T47D (cell line): ENCODE measurements at regions not wholly inside any gene's neighbourhood (a gene's known extent, or its start where the extent isn't known, plus 50 kb on each side); places are given as distances from the start of the nearest gene placed in this dataset.
A peak's percentile ranks its signal among the peaks of the same experiment; 100 is the strongest.

Source experiments
- DNase-seq, 2 experiments: peaks; one replicate each; pipeline versions ENCODE4 v3.0.0 to v3.0.0-alpha.2; 2011 to 2012; ENCODE audit warnings: low read depth in 1 of 2, low spot score in 1 of 2
- JUND ChIP-seq: IDR thresholded peaks from 2 replicates; pipeline ENCODE4 v1.6.1; 2012; ENCODE audit warnings: low read depth
- in situ Hi-C: cut with HindIII; loops from 2 replicates; pipeline ENCODE4 v1.10.0; 2016; ENCODE audit warnings: low sequenced_read_pairs, low pct_unique_long_range_greater_than_20kb

DNA sequence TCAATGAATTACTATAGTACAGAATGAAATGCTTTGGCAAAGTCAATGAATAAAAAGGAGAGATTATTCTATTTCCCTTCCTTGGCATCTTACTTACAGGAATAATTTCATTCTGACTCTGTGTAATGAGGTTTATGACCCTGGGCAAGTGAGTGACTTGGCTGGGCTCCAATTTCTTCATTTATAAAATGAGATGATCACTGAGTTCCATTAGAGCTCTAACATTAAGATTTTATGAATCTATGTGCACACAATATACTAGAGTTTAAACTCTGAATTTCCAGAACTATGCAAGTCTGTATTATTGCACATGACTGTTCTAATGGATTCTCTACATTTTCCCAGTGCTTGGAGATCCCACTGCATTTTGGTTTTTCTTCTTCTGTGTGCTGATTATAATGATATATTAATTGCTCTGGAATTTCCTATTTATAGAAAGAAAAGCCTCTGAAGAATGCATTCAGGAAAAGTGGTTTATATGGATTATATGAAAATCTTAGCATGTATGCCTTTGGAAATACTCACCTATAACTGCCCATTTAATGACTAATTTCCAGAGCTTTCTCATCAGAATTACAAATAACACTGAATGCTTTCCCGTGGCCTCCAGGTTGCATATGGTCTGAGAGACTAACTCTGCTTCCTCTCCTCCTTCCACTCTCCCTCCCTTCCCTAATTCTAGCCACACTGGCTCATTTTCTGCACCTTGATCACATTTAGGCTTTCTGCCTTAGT is 97.4 kb upstream of the CHRM3 start:
- in situ Hi-C loops, result no loop called here
- TF ChIP-seq JUND, result no peak
- no peak for DNase-seq

DNA sequence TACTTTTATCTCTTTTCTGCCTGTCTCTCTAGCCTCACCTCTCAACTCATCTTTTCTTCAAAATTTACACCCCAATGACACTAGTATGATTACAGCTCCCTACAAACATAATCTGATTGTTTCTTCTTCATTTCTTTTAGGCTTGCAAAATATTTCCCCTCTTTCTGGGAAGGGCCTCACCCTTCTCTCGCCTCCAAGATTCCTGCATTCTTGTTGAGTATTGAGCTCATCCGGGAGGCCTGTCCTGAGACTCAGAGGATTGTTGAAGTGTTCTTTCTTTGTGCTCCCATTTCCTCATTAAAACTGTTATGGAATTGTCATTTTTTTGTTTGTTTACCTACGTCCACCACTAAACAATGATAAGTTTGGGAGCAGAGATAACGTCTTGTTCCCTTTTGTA is 99.1 kb upstream of the CHRM3 start:
- no peak for TF ChIP-seq JUND
- in situ Hi-C loops, result no loop called here

DNA sequence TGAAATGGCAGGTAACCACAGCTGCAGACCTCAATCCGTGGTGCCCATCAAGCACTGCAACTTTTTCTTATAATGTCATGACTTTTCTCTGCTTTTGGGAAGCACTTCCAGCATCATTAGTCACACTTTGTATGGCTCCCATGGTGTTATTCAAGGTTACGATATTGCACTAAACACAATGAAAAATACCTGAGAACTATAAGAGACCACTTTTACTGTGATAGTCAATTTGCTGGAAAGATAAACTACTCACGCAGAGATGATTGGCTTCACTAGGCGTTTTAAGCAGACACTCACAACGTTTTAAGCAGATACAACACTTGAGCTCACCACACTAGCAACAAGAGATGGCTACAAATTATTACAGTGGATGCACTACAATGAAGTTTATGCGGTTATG is 103.2 kb upstream of the CHRM3 start:
- no peak for TF ChIP-seq JUND
- no peak for DNase-seq
- in situ Hi-C loops, result no loop called here

More for the DNA sequence above, 99.1 kb upstream of the CHRM3 start:
- DNase-seq, result no peak

DNA sequence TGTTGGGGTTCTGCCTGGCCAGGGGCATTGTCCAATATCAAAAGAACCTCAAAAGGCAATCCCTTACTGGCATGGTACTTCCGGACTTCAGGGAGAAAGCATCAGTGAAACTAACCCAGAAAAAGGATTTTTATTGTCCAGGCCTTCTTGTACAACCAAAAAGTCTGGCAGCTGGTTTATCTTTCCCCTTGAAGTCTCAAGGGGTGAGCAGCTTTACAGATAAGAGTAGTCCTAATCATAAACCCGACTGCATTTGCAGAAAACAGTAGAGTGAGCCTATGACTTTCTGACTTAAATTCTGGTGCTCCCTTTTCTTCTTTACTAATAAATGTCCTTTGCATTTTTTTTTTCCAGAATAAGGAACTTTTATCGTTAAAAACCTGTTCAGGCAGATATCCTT is 104.0 kb upstream of the CHRM3 start:
- TF ChIP-seq JUND, result no peak
- no peak for DNase-seq
- in situ Hi-C loops, result no loop called here

DNA sequence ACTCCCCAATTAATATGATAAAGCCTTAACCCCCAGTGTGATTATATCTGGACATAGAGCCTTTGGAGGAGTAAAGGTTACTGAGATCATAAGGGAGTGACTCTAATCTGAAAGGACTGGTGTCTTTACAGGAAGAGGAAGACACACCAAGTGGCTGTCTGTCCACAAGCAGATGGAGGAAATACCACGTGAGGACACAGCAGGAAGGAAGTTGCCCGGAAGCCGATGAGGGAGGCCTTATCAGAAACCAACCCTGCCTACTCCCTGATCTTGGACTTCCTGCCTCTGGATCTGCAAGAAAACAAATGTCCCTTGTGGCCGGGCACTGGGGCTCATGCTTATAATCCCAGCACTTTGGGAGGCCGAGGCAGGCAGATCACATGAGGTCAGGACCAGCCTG is 110.3 kb upstream of the CHRM3 start:
- in situ Hi-C loops, result no loop called here
- DNase-seq, result no peak
- no peak for TF ChIP-seq JUND

DNA sequence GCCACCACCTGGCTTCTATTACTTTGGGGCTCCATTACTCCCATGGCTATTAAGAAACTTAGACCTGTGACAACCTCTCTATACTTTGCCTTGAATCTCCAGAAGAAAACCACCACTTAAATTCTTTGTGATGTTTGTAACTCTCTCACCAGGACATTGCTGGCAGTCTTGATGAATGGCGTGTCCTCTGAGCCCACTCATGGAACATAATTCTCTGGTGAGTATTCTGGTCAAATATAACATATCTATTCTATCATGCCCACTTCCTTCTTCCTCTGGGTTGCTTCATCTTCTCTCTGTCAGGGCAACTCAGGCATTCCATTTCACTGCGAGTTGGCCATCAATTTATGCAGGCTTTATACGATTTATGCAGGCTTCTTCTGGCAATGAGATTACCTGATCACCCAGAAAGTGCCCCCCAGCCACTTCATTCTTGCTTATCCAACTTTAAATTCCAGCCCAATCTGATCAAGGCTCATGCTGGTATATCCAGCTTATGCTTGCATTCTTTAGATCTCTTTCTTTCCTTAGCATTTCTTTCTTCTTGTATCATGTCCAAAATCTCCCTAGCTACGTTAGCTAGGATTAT is 112.0 kb upstream of the CHRM3 start:
- in situ Hi-C loops, result no loop called here
- no peak for DNase-seq
- no peak for TF ChIP-seq JUND

DNA sequence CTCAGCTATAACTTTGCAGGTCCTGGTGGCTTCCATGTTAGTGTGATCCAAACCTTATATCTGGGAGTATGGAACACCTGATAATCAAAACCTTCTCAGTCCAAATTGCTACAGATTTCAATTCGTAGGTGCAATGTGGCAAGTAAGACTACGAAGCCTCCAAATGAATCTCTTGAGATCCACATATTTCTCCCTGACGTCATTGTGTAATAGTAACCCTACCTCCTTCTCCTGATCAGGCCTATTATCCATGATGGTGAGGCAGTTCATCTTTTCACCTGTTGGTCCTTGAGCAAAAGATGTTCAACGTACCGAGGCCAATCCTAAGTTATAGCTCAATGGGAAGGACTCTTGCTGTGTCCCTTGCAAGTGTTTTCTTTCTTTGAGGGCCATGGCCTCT is 115.9 kb upstream of the CHRM3 start:
- no peak for TF ChIP-seq JUND
- in situ Hi-C loops, result no loop called here

DNA sequence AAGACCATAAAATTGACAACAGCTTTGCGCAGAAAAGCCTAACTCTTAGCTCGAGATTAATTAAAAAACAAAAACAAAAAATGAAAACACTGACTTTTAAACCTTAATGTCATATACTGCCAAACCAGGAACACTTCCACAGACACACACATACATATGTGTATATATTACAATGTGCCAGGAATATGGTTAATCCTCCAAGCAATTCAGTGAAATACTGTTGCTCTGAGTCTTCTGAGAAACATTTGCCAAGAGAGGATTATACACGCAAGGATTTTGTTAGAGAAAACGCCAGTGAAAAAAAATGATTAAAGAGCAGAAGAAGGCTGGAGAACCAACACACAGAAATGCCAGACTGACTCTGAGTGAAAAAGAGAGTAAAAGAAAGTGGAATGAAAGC is 116.7 kb upstream of the CHRM3 start:
- no peak for TF ChIP-seq JUND
- DNase-seq, result no peak
- in situ Hi-C loops, result no loop called here

More for the DNA sequence above, 115.9 kb upstream of the CHRM3 start:
- DNase-seq, result no peak

DNA sequence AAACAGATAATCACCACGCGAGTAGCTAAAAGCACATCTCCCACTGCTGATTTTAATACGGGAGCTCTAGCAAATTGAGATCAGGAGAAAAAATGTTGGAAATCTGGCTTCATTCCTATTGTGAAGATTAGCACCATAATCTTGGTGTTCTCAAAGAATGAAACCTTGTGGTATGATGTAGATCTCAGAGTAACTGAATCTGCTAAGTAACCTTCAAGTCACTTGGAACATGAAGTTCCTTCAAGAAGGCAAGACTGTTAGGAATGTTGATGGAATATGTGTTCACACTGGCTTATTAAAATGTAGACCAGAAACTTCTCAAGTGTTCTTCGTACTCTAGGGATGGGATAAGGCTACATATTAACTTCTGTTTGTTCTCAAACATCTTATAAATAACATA is 117.4 kb upstream of the CHRM3 start:
- TF ChIP-seq JUND, result no peak
- in situ Hi-C loops, result no loop called here
- DNase-seq, result no peak

DNA sequence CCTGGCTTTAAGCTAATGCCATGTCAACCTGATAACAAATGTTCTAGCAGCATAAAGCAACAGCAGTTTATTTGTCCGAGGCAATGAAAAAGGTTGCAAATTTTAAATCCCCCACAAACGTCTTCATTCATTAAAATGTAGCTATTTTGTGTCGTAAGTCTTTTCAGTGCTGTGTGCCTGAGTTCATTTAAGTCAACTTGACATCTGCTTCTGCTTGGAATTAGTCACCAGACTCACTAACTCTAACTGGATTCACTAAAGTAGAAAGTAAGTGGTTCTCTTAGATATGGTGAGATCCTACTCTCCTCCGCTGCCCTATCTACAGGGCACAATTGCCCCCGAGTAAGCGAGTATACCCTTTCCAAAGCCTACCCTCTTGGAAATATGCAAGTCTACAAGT is 118.4 kb upstream of the CHRM3 start:
- in situ Hi-C loops, result no loop called here
- no peak for TF ChIP-seq JUND

DNA sequence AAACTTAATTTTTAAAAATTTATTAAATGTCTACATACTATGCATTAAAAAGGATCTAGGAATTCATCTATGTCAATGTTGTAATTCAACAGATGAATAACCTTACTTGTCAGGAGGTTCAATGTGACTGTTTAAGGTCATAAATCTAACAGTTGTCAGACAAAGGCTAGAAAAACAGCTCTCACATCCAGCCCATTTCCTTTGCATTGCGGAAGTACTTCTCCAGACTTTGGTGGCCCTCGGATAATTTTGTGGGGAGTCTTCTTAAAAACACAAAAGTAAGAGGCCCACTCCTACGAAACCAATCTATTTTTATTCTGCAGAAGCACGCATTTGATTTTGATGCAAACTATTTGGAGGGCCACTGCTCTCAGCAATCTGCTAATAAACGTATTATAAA is 122.6 kb upstream of the CHRM3 start:
- no peak for TF ChIP-seq JUND
- in situ Hi-C loops, result no loop called here

More for the DNA sequence above, 118.4 kb upstream of the CHRM3 start:
- DNase-seq, result no peak

DNA sequence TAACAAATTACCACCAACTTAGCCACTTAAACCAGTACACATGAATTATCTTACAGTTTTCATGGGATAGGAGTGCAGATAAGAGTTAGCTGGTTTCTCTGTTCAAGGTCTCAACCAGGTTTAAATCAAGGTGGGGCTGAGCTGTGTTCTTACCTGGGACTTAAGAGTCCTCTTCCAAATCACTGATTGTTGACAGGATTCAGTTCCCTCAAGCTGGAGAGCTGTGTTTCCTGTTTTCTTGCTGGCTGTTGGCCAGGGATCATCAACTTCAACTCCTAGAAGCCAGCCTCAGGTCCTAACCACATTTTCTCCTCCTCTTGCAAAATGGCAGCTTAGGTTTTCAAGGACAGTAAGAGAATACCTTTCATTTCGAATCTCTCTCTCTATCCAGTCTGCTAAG is 123.8 kb upstream of the CHRM3 start:
- no peak for TF ChIP-seq JUND
- in situ Hi-C loops, result no loop called here
- DNase-seq, result peak in 1 of 2 experiments; percentile 61

More for the DNA sequence above, 122.6 kb upstream of the CHRM3 start:
- DNase-seq, result no peak

DNA sequence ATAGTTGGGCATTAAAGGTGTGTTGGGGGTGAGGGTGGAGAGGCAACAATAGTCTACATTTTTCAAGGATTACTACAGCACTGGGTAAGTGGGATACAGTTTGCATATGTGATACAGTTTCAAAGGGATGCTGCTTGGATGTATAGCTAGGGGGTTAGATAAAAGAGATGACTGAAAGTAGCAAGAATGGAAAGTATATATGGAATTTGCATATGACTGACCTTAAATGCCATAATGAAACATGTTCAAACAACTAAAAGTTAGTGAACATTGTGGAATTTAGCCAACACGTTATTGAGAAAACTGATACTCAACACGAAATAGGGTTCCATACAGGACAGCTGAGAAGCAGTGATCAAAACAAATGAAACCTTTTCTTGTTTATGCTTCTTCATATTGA is 124.8 kb upstream of the CHRM3 start:
- DNase-seq, result no peak
- no peak for TF ChIP-seq JUND
- in situ Hi-C loops, result no loop called here

DNA sequence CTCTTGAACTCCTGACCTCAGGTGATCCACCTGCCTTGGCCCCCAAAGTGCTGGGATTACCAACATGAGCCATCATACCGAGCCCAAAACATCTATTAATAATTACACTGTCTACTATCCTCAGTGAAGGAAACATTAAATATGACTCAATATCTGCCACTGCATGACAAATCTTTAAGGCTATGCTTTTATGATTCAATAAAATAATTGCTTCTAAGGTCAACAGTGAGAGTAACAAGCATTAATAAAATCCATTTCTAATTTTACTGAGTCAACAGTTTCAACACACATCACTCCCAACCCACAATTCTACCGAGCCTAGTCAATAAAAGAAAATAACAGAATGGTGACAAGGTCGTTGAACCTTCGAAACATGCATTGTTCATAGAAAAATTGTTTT is 125.5 kb upstream of the CHRM3 start:
- in situ Hi-C loops, result no loop called here
- no peak for DNase-seq
- TF ChIP-seq JUND, result no peak
